Small intestine (tissue), 7 donors: ENCODE measurements at regions not wholly inside any gene's neighbourhood (a gene's known extent, or its start where the extent isn't known, plus 50 kb on each side); places are given as distances from the start of the nearest gene placed in this dataset.

Experiments used
- DNase-seq, 2 donors: peaks; one replicate each; pipeline versions ENCODE4 v3.0.0 to v3.0.0-alpha.2; 2013
- FAIRE-seq: peaks from 2 replicates; lab custom pipeline; 2012; peaks lifted over from hg19 to GRCh38; lab: Jason Lieb, UNC
- H3K27ac ChIP-seq, 3 donors: one replicate each; pipeline ENCODE4 v1.5.1; 2013; ENCODE audit warnings: low read length in 2 of 3, mild to moderate bottlenecking in 2 of 3, control low read depth in 1 of 3, inconsistent platforms in 1 of 3, low read depth in 1 of 3, moderate library complexity in 1 of 3
- H3K27me3 ChIP-seq, 3 donors: one replicate each; pipeline ENCODE4 v1.6.1; 2013; ENCODE audit warnings: low read length in 3 of 3, inconsistent platforms in 1 of 3; ENCODE audit not compliant: control insufficient read depth in 3 of 3, insufficient read depth in 3 of 3
- H3K36me3 ChIP-seq, 3 donors: one replicate each; pipeline ENCODE4 v1.6.1; 2013; ENCODE audit warnings: low read length in 3 of 3, inconsistent platforms in 1 of 3, low read depth in 1 of 3, mild to moderate bottlenecking in 1 of 3, moderate library complexity in 1 of 3; ENCODE audit not compliant: control insufficient read depth in 3 of 3, insufficient read depth in 2 of 3
- H3K4me1 ChIP-seq, 3 donors: one replicate each; pipeline ENCODE4 v1.6.1; 2013; ENCODE audit warnings: low read length in 2 of 3, inconsistent platforms in 1 of 3, low read depth in 1 of 3, mild to moderate bottlenecking in 1 of 3, moderate library complexity in 1 of 3; ENCODE audit not compliant: control insufficient read depth in 3 of 3, insufficient read depth in 2 of 3
- H3K4me3 ChIP-seq, 3 donors: one replicate each; pipeline ENCODE4 v1.5.1; 2013; ENCODE audit warnings: low read length in 3 of 3, control low read depth in 1 of 3, inconsistent platforms in 1 of 3, low read depth in 1 of 3, mild to moderate bottlenecking in 1 of 3, moderate library complexity in 1 of 3
- H3K9me3 ChIP-seq, 2 donors: one replicate each; pipeline ENCODE4 v1.6.1; 2013; ENCODE audit warnings: low read depth in 1 of 2, low read length in 1 of 2; ENCODE audit not compliant: control insufficient read depth in 2 of 2, insufficient read depth in 1 of 2
- WGBS, 3 donors: extraction: QIAGEN DNeasy Blood & Tissue Kit; methylation state at CpG; one replicate each; pipeline ENCODE4 v1.1.7; 2013; 5-methylcytosine and 5-hydroxymethylcytosine counted together
- donor health status: healthy with polysubstance abuse.
- donor health status: control.
- donor health status: control.
- donor health status: Bipolar disorder and iron deficiency.
- donor health status: healthy.

- H3K9me3 ChIP-seq = no peaks in the 10 kb centered on the region
- H3K36me3 ChIP-seq = no peaks in the 10 kb centered on the region
- peaks cover 0 to 3% (median 2%) of the 10 kb centered on the region in 3 donors for H3K27me3 ChIP-seq
- no peaks in the 10 kb centered on the region for H3K4me1 ChIP-seq
- DNase-seq (no peak), FAIRE-seq (no peak)
- H3K27ac ChIP-seq = no peak overlapping the region
- 56 to 66% (median 60%) methylated on average over 10 of the region's 10 CpGs for WGBS, 3 donors
- H3K4me3 ChIP-seq = no peak overlapping the region
Measured at GRCh38 chr1:30506291-30507015, 216.9 kb downstream of the MATN1 start.

GRCh38 chr1:30505853-30506252, 217.5 kb downstream of the MATN1 start:
- Histone ChIP-seq H3K27me3 (peaks cover 0 to 3% (median 2%) of the 10 kb centered on the region in 3 donors), H3K36me3 (no peaks in the 10 kb centered on the region), H3K9me3 (no peaks in the 10 kb centered on the region), H3K4me1 (no peaks in the 10 kb centered on the region), H3K27ac (no peak overlapping the region), H3K4me3 (no peak overlapping the region)
- DNase-seq (no peak), FAIRE-seq (no peak)
- 69 to 76% (median 75%) methylated on average over 7 of the region's 7 CpGs for WGBS, 3 donors

- H3K4me3 ChIP-seq = no peak overlapping the region
- H3K27ac ChIP-seq = no peak overlapping the region
- 61 to 78% (median 67%) methylated on average over 5 to 6 of the region's 6 CpGs for WGBS, 3 donors
- H3K27me3 ChIP-seq = no peaks in the 10 kb centered on the region
- no peaks in the 10 kb centered on the region for H3K36me3 ChIP-seq
- no peaks in the 10 kb centered on the region for H3K9me3 ChIP-seq
- no peak for DNase-seq
- no peaks in the 10 kb centered on the region for H3K4me1 ChIP-seq
- no peak for FAIRE-seq
Measured at GRCh38 chr1:30492451-30492850, 230.9 kb downstream of the MATN1 start.

- Histone ChIP-seq H3K4me3 (no peak overlapping the region), H3K36me3 (no peaks in the 10 kb centered on the region), H3K27ac (no peak overlapping the region), H3K9me3 (no peaks in the 10 kb centered on the region), H3K4me1 (no peaks in the 10 kb centered on the region), H3K27me3 (no peaks in the 10 kb centered on the region)
- FAIRE-seq = no peak
- DNase-seq = no peak
- 41 to 68% (median 44%) methylated on average over 4 of the region's 4 CpGs for WGBS, 3 donors
Measured at GRCh38 chr1:30491831-30492230, 231.6 kb downstream of the MATN1 start.

GRCh38 chr1:30490554-30491053, 232.8 kb downstream of the MATN1 start:
- no peak for DNase-seq
- no peaks in the 10 kb centered on the region for H3K4me1 ChIP-seq
- no peak overlapping the region for H3K27ac ChIP-seq
- 55 to 66% (median 57%) methylated on average over 3 of the region's 3 CpGs for WGBS, 3 donors
- H3K27me3 ChIP-seq = no peaks in the 10 kb centered on the region
- H3K4me3 ChIP-seq = no peak overlapping the region
- no peaks in the 10 kb centered on the region for H3K36me3 ChIP-seq
- no peaks in the 10 kb centered on the region for H3K9me3 ChIP-seq
- FAIRE-seq = no peak

- Histone ChIP-seq H3K4me1 (no peaks in the 10 kb centered on the region), H3K4me3 (no peak overlapping the region), H3K27ac (no peak overlapping the region), H3K9me3 (no peaks in the 10 kb centered on the region), H3K27me3 (no peaks in the 10 kb centered on the region), H3K36me3 (no peaks in the 10 kb centered on the region)
- no peak for FAIRE-seq
- DNase-seq = no peak
- WGBS, 3 donors = 72 to 88% (median 86%) methylated on average over 3 of the region's 3 CpGs
Measured at GRCh38 chr1:30489737-30490389, 233.5 kb downstream of the MATN1 start.

GRCh38 chr1:30488324-30488913, 235.0 kb downstream of the MATN1 start:
- Histone ChIP-seq H3K27me3 (no peaks in the 10 kb centered on the region), H3K27ac (no peak overlapping the region), H3K4me1 (no peaks in the 10 kb centered on the region), H3K9me3 (peaks cover 0 to 3% of the 10 kb centered on the region in 2 donors), H3K4me3 (no peak overlapping the region), H3K36me3 (no peaks in the 10 kb centered on the region)
- DNase-seq (no peak), FAIRE-seq (no peak)

- DNase-seq = no peak
- Histone ChIP-seq H3K27me3 (no peaks in the 10 kb centered on the region), H3K27ac (no peak overlapping the region), H3K4me3 (no peak overlapping the region), H3K9me3 (peaks cover 0 to 15% of the 10 kb centered on the region in 2 donors), H3K4me1 (no peaks in the 10 kb centered on the region), H3K36me3 (no peaks in the 10 kb centered on the region)
- 51 to 57% (median 53%) methylated on average over 4 of the region's 4 CpGs for WGBS, 3 donors
- no peak for FAIRE-seq
Measured at GRCh38 chr1:30487042-30487441, 236.3 kb downstream of the MATN1 start.
